DOHH2 (cell line): ENCODE measurements at regions not wholly inside any gene's neighbourhood (a gene's known extent, or its start where the extent isn't known, plus 50 kb on each side); places are given as distances from the start of the nearest gene placed in this dataset.

Experiments
- H3F3A ChIP-seq: fragments of 200-600 bp; sonication (generic), shearing (Covaris generic); 2 replicates; pipeline ENCODE4 v1.6.0; 2016; ENCODE audit warnings: antibody characterized with exemption, mild to moderate bottlenecking; ENCODE audit not compliant: control insufficient read depth, insufficient read depth
- H3K27ac ChIP-seq: fragments of 200-600 bp; sonication (generic); 2 replicates; pipeline ENCODE4 v1.5.1; 2014; ENCODE audit warnings: low read depth, mild to moderate bottlenecking, low read length, moderate library complexity
- H3K27me3 ChIP-seq: fragments of 200-600 bp; sonication (generic); 2 replicates; pipeline ENCODE4 v1.6.1; 2014; ENCODE audit warnings: mild to moderate bottlenecking, low read length, mixed read lengths; ENCODE audit not compliant: control insufficient read depth
- H3K36me3 ChIP-seq: fragments of 200-600 bp; sonication (generic); 2 replicates; pipeline ENCODE4 v1.6.1; 2014; ENCODE audit warnings: mild to moderate bottlenecking, low read length, moderate library complexity, mixed read lengths; ENCODE audit not compliant: control insufficient read depth
- H3K4me1 ChIP-seq: fragments of 200-600 bp; sonication (generic); 2 replicates; pipeline ENCODE4 v1.6.1; 2014; ENCODE audit warnings: mild to moderate bottlenecking, low read length, mixed read lengths; ENCODE audit not compliant: control insufficient read depth
- H3K4me2 ChIP-seq: fragments of 200-600 bp; sonication (generic); 2 replicates; pipeline ENCODE4 v1.6.0; 2014; ENCODE audit warnings: mild to moderate bottlenecking, low read length, moderate library complexity
- H3K4me3 ChIP-seq: fragments of 200-600 bp; sonication (generic); 2 replicates; pipeline ENCODE4 v1.5.1; 2014; ENCODE audit warnings: mild to moderate bottlenecking, low read length, mixed read lengths
- H3K79me2 ChIP-seq: fragments of 200-600 bp; sonication (generic); 2 replicates; pipeline ENCODE4 v1.6.1; 2014; ENCODE audit warnings: mild to moderate bottlenecking, low read length, mixed read lengths; ENCODE audit not compliant: control insufficient read depth
- H3K9me2 ChIP-seq: fragments of 200-600 bp; sonication (generic); replicated peaks from 2 replicates; pipeline ENCODE4 v1.6.1; 2014; ENCODE audit warnings: mild to moderate bottlenecking, low read length, mixed read lengths; ENCODE audit not compliant: control insufficient read depth
- H3K9me3 ChIP-seq: fragments of 200-600 bp; sonication (generic); 2 replicates; pipeline ENCODE4 v1.6.1; 2014; ENCODE audit warnings: antibody characterized with exemption, low read length, mixed read lengths; ENCODE audit not compliant: control insufficient read depth, insufficient read depth
- H4K20me1 ChIP-seq: fragments of 200-600 bp; sonication (generic); 2 replicates; pipeline ENCODE4 v1.6.0; 2014; ENCODE audit warnings: low read depth, mild to moderate bottlenecking, antibody characterized with exemption, low read length, moderate library complexity; ENCODE audit not compliant: control insufficient read depth, insufficient read depth
- CTCF ChIP-seq: fragments of 200-600 bp; sonication (generic); IDR thresholded peaks from one replicate; pipeline ENCODE4 v1.5.1; 2014; ENCODE audit warnings: antibody characterized with exemption, mild to moderate bottlenecking, low read depth, low read length; ENCODE audit not compliant: poor library complexity, severe bottlenecking
- EZH2phosphoT487 ChIP-seq: fragments of 200-600 bp; sonication (generic); IDR thresholded peaks from 2 replicates; pipeline ENCODE4 v1.6.1; 2017; ENCODE audit warnings: borderline replicate concordance, mild to moderate bottlenecking, antibody characterized with exemption, low read length, moderate library complexity, mixed read lengths

- Histone ChIP-seq H3K36me3 (no peaks in the 10 kb centered on the region), H3K4me2 (no peak overlapping the region), H3K27ac (no peak overlapping the region), H3K9me3 (no peaks in the 10 kb centered on the region), H3K4me3 (no peak overlapping the region), H3K9me2 (no peaks in the 10 kb centered on the region), H3K4me1 (no peaks in the 10 kb centered on the region), H3K27me3 (no peaks in the 10 kb centered on the region), H3K79me2 (no peaks in the 10 kb centered on the region), H4K20me1 (no peaks in the 10 kb centered on the region), H3F3A (no peaks in the 10 kb centered on the region)
- no peak for TF ChIP-seq EZH2phosphoT487
These were observed 151.0 kb upstream of the RGMA start for GRCh38 chr15:93239993-93240392.

DNA sequence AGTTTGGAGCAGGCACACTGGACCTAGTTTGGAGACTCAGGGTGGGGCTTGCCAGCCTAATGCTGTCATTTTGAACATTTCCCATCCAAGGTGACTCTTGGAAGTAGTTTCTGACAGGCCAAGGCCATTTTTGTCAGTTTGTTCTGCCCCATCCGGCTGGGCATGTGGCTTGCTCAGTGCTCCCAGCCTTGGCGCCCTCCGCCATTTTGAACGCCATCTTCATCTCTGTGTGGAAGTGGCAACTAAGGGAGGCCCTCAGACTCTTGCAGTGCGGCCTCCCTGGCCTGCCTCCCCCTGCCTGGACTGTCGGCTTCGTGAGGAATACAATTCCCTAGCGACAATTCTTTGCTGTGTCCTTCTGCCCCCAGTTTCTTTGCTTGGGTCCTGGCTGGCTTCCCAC is 150.6 kb upstream of the RGMA start:
- H3K4me1 ChIP-seq, result no peaks in the 10 kb centered on the region
- no peak overlapping the region for H3K4me3 ChIP-seq
- no peak for TF ChIP-seq CTCF
- TF ChIP-seq EZH2phosphoT487, result no peak
- H3K27me3 ChIP-seq, result no peaks in the 10 kb centered on the region
- no peak overlapping the region for H3K27ac ChIP-seq
- no peaks in the 10 kb centered on the region for H3K79me2 ChIP-seq
- H3F3A ChIP-seq, result no peaks in the 10 kb centered on the region
- no peak overlapping the region for H3K4me2 ChIP-seq
- no peaks in the 10 kb centered on the region for H3K9me3 ChIP-seq
- no peaks in the 10 kb centered on the region for H3K36me3 ChIP-seq
- no peaks in the 10 kb centered on the region for H4K20me1 ChIP-seq
- no peaks in the 10 kb centered on the region for H3K9me2 ChIP-seq

DNA sequence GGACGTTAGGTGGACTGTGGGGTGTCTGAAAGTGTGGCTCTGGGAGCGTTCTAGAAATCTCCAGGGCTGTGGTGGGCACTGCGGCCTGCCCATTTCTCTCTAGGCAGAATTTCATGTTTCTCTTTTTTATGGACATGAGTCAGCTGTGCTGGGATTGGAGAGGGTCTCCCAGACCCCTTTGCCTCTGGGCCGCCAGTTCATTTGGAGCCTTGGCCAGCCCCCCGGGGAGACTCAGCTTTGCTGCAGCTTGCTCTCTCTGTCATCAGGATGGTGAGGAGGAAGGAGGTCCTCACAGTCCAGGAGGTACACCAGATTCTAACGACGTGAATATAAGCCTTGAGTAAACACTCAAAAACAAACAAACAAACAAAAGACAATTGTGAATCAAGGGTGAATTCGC is 149.6 kb upstream of the RGMA start:
- no peaks in the 10 kb centered on the region for H3K79me2 ChIP-seq
- H3K36me3 ChIP-seq, result no peaks in the 10 kb centered on the region
- H3K4me2 ChIP-seq, result no peak overlapping the region
- TF ChIP-seq EZH2phosphoT487 (no peak), CTCF (no peak)
- H3K9me2 ChIP-seq, result no peaks in the 10 kb centered on the region
- no peaks in the 10 kb centered on the region for H3K9me3 ChIP-seq
- no peaks in the 10 kb centered on the region for H3K27me3 ChIP-seq
- no peaks in the 10 kb centered on the region for H3K4me1 ChIP-seq
- H3F3A ChIP-seq, result no peaks in the 10 kb centered on the region
- H3K27ac ChIP-seq, result no peak overlapping the region
- no peak overlapping the region for H3K4me3 ChIP-seq
- H4K20me1 ChIP-seq, result no peaks in the 10 kb centered on the region

- Histone ChIP-seq H3K9me3 (no peaks in the 10 kb centered on the region), H3F3A (no peaks in the 10 kb centered on the region), H3K27ac (no peak overlapping the region), H3K36me3 (no peaks in the 10 kb centered on the region), H3K4me3 (no peak overlapping the region), H4K20me1 (no peaks in the 10 kb centered on the region), H3K79me2 (no peaks in the 10 kb centered on the region), H3K9me2 (no peaks in the 10 kb centered on the region), H3K27me3 (0 out of 2 replicates have a peak, but pooled peaks cover 3% of the 10 kb centered on the region), H3K4me2 (no peak overlapping the region), H3K4me1 (no peaks in the 10 kb centered on the region)
- TF ChIP-seq CTCF (no peak), EZH2phosphoT487 (no peak)
These were observed 147.1 kb upstream of the RGMA start for GRCh38 chr15:93235926-93236780.
